ENCODE measurements at regions not wholly inside any gene's neighbourhood (a gene's known extent, or its start where the extent isn't known, plus 50 kb on each side); places are given as distances from the start of the nearest gene placed in this dataset.

DNA sequence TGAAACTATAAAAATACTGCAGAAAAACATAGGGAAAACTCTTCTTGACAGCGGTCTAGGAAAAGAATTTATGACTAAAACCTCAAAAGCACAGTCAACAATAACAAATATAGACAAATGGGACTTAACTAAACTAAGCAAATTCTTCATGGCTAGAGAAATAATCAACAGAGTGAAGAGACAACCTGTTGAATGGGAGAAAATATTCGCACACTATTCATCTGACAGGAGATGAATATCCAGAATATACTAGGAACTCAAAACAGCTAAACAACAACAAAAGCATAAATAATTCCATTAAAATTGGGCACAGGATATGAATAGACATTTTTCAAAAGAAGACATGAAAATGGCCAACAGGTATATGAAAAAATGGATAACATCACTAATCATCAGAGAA lies 303.6 kb upstream of the PRR20A start:
- TF ChIP-seq, protein P1, sequence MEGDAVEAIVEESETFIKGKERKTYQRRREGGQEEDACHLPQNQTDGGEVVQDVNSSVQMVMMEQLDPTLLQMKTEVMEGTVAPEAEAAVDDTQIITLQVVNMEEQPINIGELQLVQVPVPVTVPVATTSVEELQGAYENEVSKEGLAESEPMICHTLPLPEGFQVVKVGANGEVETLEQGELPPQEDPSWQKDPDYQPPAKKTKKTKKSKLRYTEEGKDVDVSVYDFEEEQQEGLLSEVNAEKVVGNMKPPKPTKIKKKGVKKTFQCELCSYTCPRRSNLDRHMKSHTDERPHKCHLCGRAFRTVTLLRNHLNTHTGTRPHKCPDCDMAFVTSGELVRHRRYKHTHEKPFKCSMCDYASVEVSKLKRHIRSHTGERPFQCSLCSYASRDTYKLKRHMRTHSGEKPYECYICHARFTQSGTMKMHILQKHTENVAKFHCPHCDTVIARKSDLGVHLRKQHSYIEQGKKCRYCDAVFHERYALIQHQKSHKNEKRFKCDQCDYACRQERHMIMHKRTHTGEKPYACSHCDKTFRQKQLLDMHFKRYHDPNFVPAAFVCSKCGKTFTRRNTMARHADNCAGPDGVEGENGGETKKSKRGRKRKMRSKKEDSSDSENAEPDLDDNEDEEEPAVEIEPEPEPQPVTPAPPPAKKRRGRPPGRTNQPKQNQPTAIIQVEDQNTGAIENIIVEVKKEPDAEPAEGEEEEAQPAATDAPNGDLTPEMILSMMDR (IDR thresholded peaks at IDR 0.05), result no peak
- TF ChIP-seq POLR2A (IDR thresholded peaks at IDR 0.05), result no peak
